ENCODE measurements at regions not wholly inside any gene's neighbourhood (a gene's known extent, or its start where the extent isn't known, plus 50 kb on each side); places are given as distances from the start of the nearest gene placed in this dataset.

- TF ChIP-seq, protein P1, sequence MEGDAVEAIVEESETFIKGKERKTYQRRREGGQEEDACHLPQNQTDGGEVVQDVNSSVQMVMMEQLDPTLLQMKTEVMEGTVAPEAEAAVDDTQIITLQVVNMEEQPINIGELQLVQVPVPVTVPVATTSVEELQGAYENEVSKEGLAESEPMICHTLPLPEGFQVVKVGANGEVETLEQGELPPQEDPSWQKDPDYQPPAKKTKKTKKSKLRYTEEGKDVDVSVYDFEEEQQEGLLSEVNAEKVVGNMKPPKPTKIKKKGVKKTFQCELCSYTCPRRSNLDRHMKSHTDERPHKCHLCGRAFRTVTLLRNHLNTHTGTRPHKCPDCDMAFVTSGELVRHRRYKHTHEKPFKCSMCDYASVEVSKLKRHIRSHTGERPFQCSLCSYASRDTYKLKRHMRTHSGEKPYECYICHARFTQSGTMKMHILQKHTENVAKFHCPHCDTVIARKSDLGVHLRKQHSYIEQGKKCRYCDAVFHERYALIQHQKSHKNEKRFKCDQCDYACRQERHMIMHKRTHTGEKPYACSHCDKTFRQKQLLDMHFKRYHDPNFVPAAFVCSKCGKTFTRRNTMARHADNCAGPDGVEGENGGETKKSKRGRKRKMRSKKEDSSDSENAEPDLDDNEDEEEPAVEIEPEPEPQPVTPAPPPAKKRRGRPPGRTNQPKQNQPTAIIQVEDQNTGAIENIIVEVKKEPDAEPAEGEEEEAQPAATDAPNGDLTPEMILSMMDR (IDR thresholded peaks at IDR 0.05; ENCODE audit: control insufficient read depth, extremely low read depth, insufficient read depth), result no peak
- DNase-seq (ENCODE audit: low read depth), result no peak
- no peak overlapping the region for H3K4me3 ChIP-seq (ENCODE audit: low read depth, low read length)
Measured at GRCh38 chr4:24172406-24172805, 282.6 kb upstream of the PPARGC1A start.

DNA sequence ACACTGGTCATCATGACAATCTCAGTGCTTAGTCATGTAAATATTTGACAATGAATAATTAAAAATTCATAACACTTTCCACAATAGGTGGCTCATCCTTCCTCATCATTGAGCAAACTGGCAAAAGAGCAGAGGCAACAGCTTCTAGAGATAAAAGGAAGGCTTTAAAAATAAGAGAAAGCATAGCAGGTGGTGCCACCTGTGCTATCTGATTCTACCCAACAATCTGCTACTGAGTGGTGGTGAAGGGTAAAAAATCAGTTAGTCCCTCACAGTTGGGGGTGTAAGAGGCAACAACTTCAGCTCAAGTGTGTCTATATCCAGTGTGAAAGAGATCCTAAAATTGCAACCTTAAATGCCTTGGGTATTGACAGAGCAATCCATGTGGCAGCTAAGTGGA lies 280.1 kb upstream of the PPARGC1A start:
- DNase-seq (ENCODE audit: low read depth), result no peak
- H3K4me3 ChIP-seq (ENCODE audit: low read depth, low read length), result no peak overlapping the region
- TF ChIP-seq, protein P1 (IDR thresholded peaks at IDR 0.05; ENCODE audit: control insufficient read depth, extremely low read depth, insufficient read depth), result no peak

- no peak for DNase-seq (ENCODE audit: low read depth)
- TF ChIP-seq, protein P1 (IDR thresholded peaks at IDR 0.05; ENCODE audit: control insufficient read depth, extremely low read depth, insufficient read depth), result no peak
- H3K4me3 ChIP-seq (ENCODE audit: low read depth, low read length), result no peak overlapping the region
Measured at GRCh38 chr4:24168658-24169057, 278.8 kb upstream of the PPARGC1A start.

GRCh38 chr4:24166501-24166900 lies 276.7 kb upstream of the PPARGC1A start:
- no peak for DNase-seq (ENCODE audit: low read depth)
- TF ChIP-seq, protein P1 (IDR thresholded peaks at IDR 0.05; ENCODE audit: control insufficient read depth, extremely low read depth, insufficient read depth), result no peak
- no peak overlapping the region for H3K4me3 ChIP-seq (ENCODE audit: low read depth, low read length)

- no peak for DNase-seq (ENCODE audit: low read depth)
- no peak overlapping the region for H3K4me3 ChIP-seq (ENCODE audit: low read depth, low read length)
- TF ChIP-seq, protein P1 (IDR thresholded peaks at IDR 0.05; ENCODE audit: control insufficient read depth, extremely low read depth, insufficient read depth), result no peak
Measured at GRCh38 chr4:24164797-24165196, 274.9 kb upstream of the PPARGC1A start.

DNA sequence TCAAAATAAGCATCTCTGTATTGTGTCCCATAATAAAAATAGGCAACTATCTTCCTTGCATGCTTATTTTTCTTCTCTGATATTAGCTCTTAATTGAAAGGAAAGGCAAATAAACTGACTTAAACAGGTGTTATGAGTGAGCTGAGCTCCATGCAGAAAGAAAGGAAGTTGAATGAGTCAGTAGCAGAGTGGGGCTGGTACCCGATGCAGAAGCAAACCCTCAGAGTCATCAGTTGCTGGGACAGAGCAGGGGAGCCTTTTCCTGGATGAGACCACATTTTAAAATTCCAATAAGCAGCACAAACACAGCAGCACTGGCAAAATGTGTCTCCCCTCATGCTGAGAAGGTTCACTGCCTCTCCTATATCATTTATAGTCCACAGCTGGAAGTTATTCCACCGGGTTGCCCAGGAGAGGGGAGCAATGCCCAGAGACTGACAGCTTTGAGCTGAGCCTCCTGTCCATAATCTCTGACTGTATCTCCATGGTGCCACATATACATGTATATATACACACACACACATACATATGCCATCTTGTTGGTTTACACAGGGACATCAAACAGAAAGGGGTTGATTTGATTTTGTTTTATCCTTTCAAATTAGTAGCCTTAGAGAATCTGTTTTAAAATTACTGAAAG lies 274.3 kb upstream of the PPARGC1A start:
- DNase-seq (ENCODE audit: low read depth), result no peak
- H3K4me3 ChIP-seq (ENCODE audit: low read depth, low read length), result no peak overlapping the region
- TF ChIP-seq, protein P1 (IDR thresholded peaks at IDR 0.05; ENCODE audit: control insufficient read depth, extremely low read depth, insufficient read depth), result no peak

GRCh38 chr4:24163314-24163713 lies 273.5 kb upstream of the PPARGC1A start:
- H3K4me3 ChIP-seq (ENCODE audit: low read depth, low read length), result no peak overlapping the region
- DNase-seq (ENCODE audit: low read depth), result no peak
- TF ChIP-seq, protein P1 (IDR thresholded peaks at IDR 0.05; ENCODE audit: control insufficient read depth, extremely low read depth, insufficient read depth), result no peak
